IMR-90 (cell line): ENCODE measurements at regions not wholly inside any gene's neighbourhood (a gene's known extent, or its start where the extent isn't known, plus 50 kb on each side); places are given as distances from the start of the nearest gene placed in this dataset.

Source experiments
- ATAC-seq: fragments of 200-7000 bp; cut with Tn5 transposase; 2 replicates; pipeline ENCODE4 v1.9.1; 2020; ENCODE audit warnings: low read depth, mild to moderate bottlenecking, moderate library complexity
- BruUV-seq: library from RNA; stranded (reverse); fragments of 400-500 nt; replicated peaks from 2 replicates; lab custom pipeline; 2021; lab: Mats Ljungman, UMichigan
- CTCF ChIA-PET: fragments of 300-600 bp; formaldehyde crosslinking; extraction: SDS; loops from one replicate; lab custom pipeline; 2021; ENCODE audit warnings: antibody characterized with exemption; lab: Yijun Ruan, JAX
- POLR2A ChIA-PET: fragments of 300-600 bp; sonication (Branson Sonifier 250); formaldehyde crosslinking; loops from one replicate; lab custom pipeline; 2022; ENCODE audit warnings: antibody characterized with exemption; ENCODE audit not compliant: unreplicated experiment; lab: Charles Lee
- DNase-seq: peaks from one replicate; pipeline ENCODE4 v3.0.0; 2013
- H2AFZ ChIP-seq: replicated peaks from 2 replicates; pipeline ENCODE3; 2013; ENCODE audit warnings: low read length, mild to moderate bottlenecking; ENCODE audit not compliant: poor library complexity
- H2AK5ac ChIP-seq: 2 replicates; pipeline ENCODE4 v1.6.1; 2013; ENCODE audit warnings: low read depth, low read length, inconsistent platforms
- H2AK9ac ChIP-seq: replicated peaks from 2 replicates; pipeline ENCODE3; 2013; ENCODE audit warnings: mild to moderate bottlenecking, low read depth, low read length, moderate library complexity; ENCODE audit not compliant: poor library complexity
- H2BK120ac ChIP-seq: 2 replicates; pipeline ENCODE4 v1.6.1; 2013; ENCODE audit warnings: low read depth, low read length, inconsistent platforms
- H2BK15ac ChIP-seq: 3 replicates; pipeline ENCODE4 v1.6.1; 2013; ENCODE audit warnings: low read depth, low read length, inconsistent platforms
- H2BK20ac ChIP-seq: 2 replicates; pipeline ENCODE4 v1.6.1; 2013; ENCODE audit warnings: low read depth, mild to moderate bottlenecking, inconsistent platforms, low read length, moderate library complexity
- H2BK5ac ChIP-seq: 2 replicates; pipeline ENCODE4 v1.6.1; 2013; ENCODE audit warnings: mild to moderate bottlenecking, low read depth, low read length, inconsistent platforms; ENCODE audit not compliant: poor library complexity, severe bottlenecking
- H3K14ac ChIP-seq: replicated peaks from 2 replicates; pipeline ENCODE4 v1.6.1; 2013; ENCODE audit warnings: low read depth, low read length, inconsistent platforms
- H3K18ac ChIP-seq: 2 replicates; pipeline ENCODE4 v1.6.1; 2013; ENCODE audit warnings: low read depth, low read length, control low read depth
- H3K23ac ChIP-seq: 2 replicates; pipeline ENCODE4 v1.6.1; 2013; ENCODE audit warnings: low read depth, low read length, inconsistent platforms
- H3K27ac ChIP-seq: 2 replicates; pipeline ENCODE4 v1.5.1; 2013; ENCODE audit warnings: mild to moderate bottlenecking, control low read depth, low read length; ENCODE audit not compliant: insufficient read depth
- H3K27me3 ChIP-seq: 2 replicates; pipeline ENCODE4 v1.6.1; 2013; ENCODE audit warnings: low read length; ENCODE audit not compliant: control insufficient read depth, insufficient read depth
- H3K36me3 ChIP-seq: 2 replicates; pipeline ENCODE4 v1.6.1; 2013; ENCODE audit warnings: low read length, mixed read lengths; ENCODE audit not compliant: control insufficient read depth, insufficient read depth
- H3K4ac ChIP-seq: 2 replicates; pipeline ENCODE4 v1.6.1; 2013; ENCODE audit warnings: low read depth, low read length, inconsistent platforms
- H3K4me1 ChIP-seq: 2 replicates; pipeline ENCODE4 v1.6.1; 2013; ENCODE audit warnings: low read length, mixed read lengths; ENCODE audit not compliant: control insufficient read depth, insufficient read depth
- H3K4me2 ChIP-seq: 2 replicates; pipeline ENCODE4 v1.6.1; 2013; ENCODE audit warnings: low read depth, mild to moderate bottlenecking, control low read depth, low read length, moderate library complexity
- H3K4me3 ChIP-seq: 2 replicates; pipeline ENCODE4 v1.5.1; 2013; ENCODE audit warnings: low read depth, mild to moderate bottlenecking, control low read depth, low read length, moderate library complexity; ENCODE audit not compliant: insufficient read depth
- H3K56ac ChIP-seq: 2 replicates; pipeline ENCODE4 v1.6.1; 2013; ENCODE audit warnings: low read length, inconsistent platforms; ENCODE audit not compliant: insufficient read depth; ENCODE audit errors: extremely low read depth
- H3K79me1 ChIP-seq, 2 experiments: 2 replicates each; pipeline ENCODE4 v1.6.1; 2013; ENCODE audit warnings: low read length in 2 of 2, inconsistent platforms in 1 of 2, low read depth in 1 of 2
- H3K9ac ChIP-seq: 2 replicates; pipeline ENCODE4 v1.6.1; 2013; ENCODE audit warnings: low read depth, low read length, control low read depth
- H3K9me1 ChIP-seq: 2 replicates; pipeline ENCODE4 v1.6.1; 2013; ENCODE audit warnings: low read length, inconsistent platforms; ENCODE audit not compliant: insufficient read depth
- H3K9me3 ChIP-seq: 2 replicates; pipeline ENCODE4 v1.6.1; 2013; ENCODE audit warnings: low read length; ENCODE audit not compliant: control insufficient read depth, insufficient read depth
- H4K20me1 ChIP-seq: 2 replicates; pipeline ENCODE4 v1.6.1; 2013; ENCODE audit warnings: low read length, inconsistent platforms; ENCODE audit not compliant: insufficient read depth
- H4K5ac ChIP-seq: 2 replicates; pipeline ENCODE4 v1.6.1; 2013; ENCODE audit warnings: mild to moderate bottlenecking, low read depth, low read length, control low read depth
- H4K8ac ChIP-seq, 2 experiments: 2 replicates each; pipeline ENCODE4 v1.6.1; 2013; ENCODE audit warnings: low read depth in 2 of 2, low read length in 2 of 2, control low read depth in 1 of 2, inconsistent platforms in 1 of 2
- H4K91ac ChIP-seq: 2 replicates; pipeline ENCODE4 v1.6.1; 2013; ENCODE audit warnings: low read depth, low read length, inconsistent platforms; ENCODE audit not compliant: insufficient read depth
- BHLHE40 ChIP-seq: fragments of 150-350 bp; IDR thresholded peaks from 2 replicates; pipeline ENCODE4 v1.6.1; 2016; ENCODE audit warnings: mild to moderate bottlenecking, low read depth, low read length
- CEBPB ChIP-seq: IDR thresholded peaks from 2 replicates; pipeline ENCODE4 v1.6.1; 2012; ENCODE audit warnings: low read depth, low read length, improper control_type of control experiment
- CHD1 ChIP-seq: IDR thresholded peaks from 2 replicates; pipeline ENCODE4 v1.6.1; 2012; ENCODE audit warnings: low read depth, low read length, improper control_type of control experiment
- CTCF ChIP-seq: conservative IDR thresholded peaks from 2 replicates; pipeline ENCODE4 v1.5.1; 2012; ENCODE audit warnings: mild to moderate bottlenecking, low read depth, low read length, improper control_type of control experiment
- ELK1 ChIP-seq: fragments of 150-350 bp; IDR thresholded peaks from 2 replicates; pipeline ENCODE4 v1.6.1; 2016; ENCODE audit warnings: low read depth, mild to moderate bottlenecking, low read length, moderate library complexity, borderline replicate concordance
- FOS ChIP-seq: fragments of 150-350 bp; IDR thresholded peaks from 2 replicates; pipeline ENCODE4 v1.6.1; 2016; ENCODE audit warnings: low read depth, low read length
- MAFK ChIP-seq: IDR thresholded peaks from 2 replicates; pipeline ENCODE4 v1.6.1; 2012; ENCODE audit warnings: low read depth, low read length, improper control_type of control experiment
- MAZ ChIP-seq: IDR thresholded peaks from 2 replicates; pipeline ENCODE4 v1.6.1; 2012; ENCODE audit warnings: low read depth, mild to moderate bottlenecking, low read length, improper control_type of control experiment, moderate library complexity, borderline replicate concordance
- MXI1 ChIP-seq: IDR thresholded peaks from 2 replicates; pipeline ENCODE4 v1.6.1; 2012; ENCODE audit warnings: low read depth, mild to moderate bottlenecking, low read length, moderate library complexity, borderline replicate concordance
- NFE2L2 ChIP-seq: fragments of 150-350 bp; IDR thresholded peaks from 2 replicates; pipeline ENCODE4 v1.6.1; 2016; ENCODE audit warnings: low read depth, mild to moderate bottlenecking, low read length
- POLR2A ChIP-seq: IDR thresholded peaks from 2 replicates; pipeline ENCODE4 v1.6.1; 2012; ENCODE audit warnings: mild to moderate bottlenecking, low read depth, low read length
- RAD21 ChIP-seq: IDR thresholded peaks from 2 replicates; pipeline ENCODE4 v1.6.1; 2012; ENCODE audit warnings: low read length, improper control_type of control experiment
- RCOR1 ChIP-seq: IDR thresholded peaks from 2 replicates; pipeline ENCODE4 v1.6.1; 2012; ENCODE audit warnings: mild to moderate bottlenecking, low read length, improper control_type of control experiment; ENCODE audit not compliant: insufficient replicate concordance
- RFX5 ChIP-seq: IDR thresholded peaks from 2 replicates; pipeline ENCODE4 v1.8.0; 2012; ENCODE audit warnings: low read depth, mild to moderate bottlenecking, low read length, moderate library complexity
- SMC3 ChIP-seq: fragments of 150-350 bp; IDR thresholded peaks from 2 replicates; pipeline ENCODE4 v1.6.1; 2016; ENCODE audit warnings: low read depth, mild to moderate bottlenecking, antibody characterized with exemption, low read length, moderate library complexity
- WGBS, 2 experiments: methylation state at CpG; one replicate each; pipeline versions ENCODE4 v1.1.5 to v1.1.7; 2013; ENCODE audit warnings: missing lambda C conversion rate in 2 of 2; ENCODE audit not compliant: insufficient read length in 1 of 2; ENCODE audit errors: extremely low coverage in 2 of 2; 5-methylcytosine and 5-hydroxymethylcytosine counted together
- dilution Hi-C: fragments of 300-500 bp; cut with HindIII; formaldehyde crosslinking; loops from one replicate; pipeline ENCODE4 v1.14.3; 2018; ENCODE audit warnings: low sequenced_read_pairs; ENCODE audit not compliant: unreplicated experiment
- in situ Hi-C: fragments of 300-500 bp; cut with MboI; formaldehyde crosslinking; loops from 3 replicates; pipeline ENCODE4 v1.14.3; 2019; ENCODE audit warnings: low sequenced_read_pairs, inconsistent platforms, mixed read lengths
- intact Hi-C: fragments of 100-400 bp; cut with micrococcal nuclease; formaldehyde crosslinking; loops from 2 replicates; pipeline ENCODE4 v1.10.0; 2022
- TF ChIP-seq, protein P1 (sequence below): fragments of 150-350 bp; IDR thresholded peaks from 2 replicates; pipeline ENCODE4 v1.6.1; 2017; ENCODE audit warnings: mild to moderate bottlenecking, antibody characterized with exemption, low read length, low read depth

- ChIA-PET CTCF (no interaction called here), POLR2A (no interaction called here)
- intact Hi-C loops = no loop called here
- H3K27me3 ChIP-seq = no peaks in the 10 kb centered on the region
- in situ Hi-C loops = no loop called here
- H3K79me1 ChIP-seq = no peaks in the 10 kb centered on the region
- dilution Hi-C loops = no loop called here
- no peak overlapping the region for H3K4me2 ChIP-seq
- no peak overlapping the region for H2BK120ac ChIP-seq
- ATAC-seq (no peak), DNase-seq (no peak)
- H2AK9ac ChIP-seq = no peak overlapping the region
- no peak overlapping the region for H2AFZ ChIP-seq
- H4K20me1 ChIP-seq = no peaks in the 10 kb centered on the region
- BruUV-seq = no TSS peak
- no peak overlapping the region for H2BK20ac ChIP-seq
- no peak overlapping the region for H3K14ac ChIP-seq
- no peak overlapping the region for H4K8ac ChIP-seq
- H3K36me3 ChIP-seq = no peaks in the 10 kb centered on the region
- no peak overlapping the region for H3K9ac ChIP-seq
- no peak overlapping the region for H3K4me3 ChIP-seq
- H4K5ac ChIP-seq = no peak overlapping the region
- WGBS, 2 experiments = no CpG with 5 or more reads among the region's 2 CpGs
- H3K56ac ChIP-seq = no peak overlapping the region
- H3K4ac ChIP-seq = no peak overlapping the region
- no peak overlapping the region for H2BK5ac ChIP-seq
- no peak overlapping the region for H2AK5ac ChIP-seq
- TF ChIP-seq, protein P1, sequence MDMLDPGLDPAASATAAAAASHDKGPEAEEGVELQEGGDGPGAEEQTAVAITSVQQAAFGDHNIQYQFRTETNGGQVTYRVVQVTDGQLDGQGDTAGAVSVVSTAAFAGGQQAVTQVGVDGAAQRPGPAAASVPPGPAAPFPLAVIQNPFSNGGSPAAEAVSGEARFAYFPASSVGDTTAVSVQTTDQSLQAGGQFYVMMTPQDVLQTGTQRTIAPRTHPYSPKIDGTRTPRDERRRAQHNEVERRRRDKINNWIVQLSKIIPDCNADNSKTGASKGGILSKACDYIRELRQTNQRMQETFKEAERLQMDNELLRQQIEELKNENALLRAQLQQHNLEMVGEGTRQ = no peak
- TF ChIP-seq POLR2A (no peak), MAZ (no peak), MXI1 (no peak), CEBPB (no peak), RAD21 (no peak), BHLHE40 (no peak), SMC3 (no peak), CTCF (no peak), CHD1 (no peak), RFX5 (no peak), MAFK (no peak), RCOR1 (no peak), ELK1 (no peak), FOS (no peak), NFE2L2 (no peak)
- no peaks in the 10 kb centered on the region for H3K9me1 ChIP-seq
- H3K9me3 ChIP-seq = no peaks in the 10 kb centered on the region
- H3K23ac ChIP-seq = no peak overlapping the region
- no peak overlapping the region for H4K91ac ChIP-seq
- H3K18ac ChIP-seq = no peak overlapping the region
- no peak overlapping the region for H3K27ac ChIP-seq
- H3K4me1 ChIP-seq = no peaks in the 10 kb centered on the region
- no peak overlapping the region for H2BK15ac ChIP-seq
Observed at GRCh38 chr3:78459796-78460195, 1308.0 kb downstream of the ROBO1 start.
